Stimulated activated CD8-positive, alpha-beta memory T cell treated with anti-CD3 and anti-CD28 coated beads, Interleukin-15, amount 100 ng/mL, for 48 hours (primary cell): ENCODE measurements at regions not wholly inside any gene's neighbourhood (a gene's known extent, or its start where the extent isn't known, plus 50 kb on each side); places are given as distances from the start of the nearest gene placed in this dataset.

Experiments used
- DNase-seq, 2 donors: peaks; one replicate each; pipeline ENCODE4 v3.0.0-alpha.2; 2020; ENCODE audit warnings: low read depth in 2 of 2

DNA sequence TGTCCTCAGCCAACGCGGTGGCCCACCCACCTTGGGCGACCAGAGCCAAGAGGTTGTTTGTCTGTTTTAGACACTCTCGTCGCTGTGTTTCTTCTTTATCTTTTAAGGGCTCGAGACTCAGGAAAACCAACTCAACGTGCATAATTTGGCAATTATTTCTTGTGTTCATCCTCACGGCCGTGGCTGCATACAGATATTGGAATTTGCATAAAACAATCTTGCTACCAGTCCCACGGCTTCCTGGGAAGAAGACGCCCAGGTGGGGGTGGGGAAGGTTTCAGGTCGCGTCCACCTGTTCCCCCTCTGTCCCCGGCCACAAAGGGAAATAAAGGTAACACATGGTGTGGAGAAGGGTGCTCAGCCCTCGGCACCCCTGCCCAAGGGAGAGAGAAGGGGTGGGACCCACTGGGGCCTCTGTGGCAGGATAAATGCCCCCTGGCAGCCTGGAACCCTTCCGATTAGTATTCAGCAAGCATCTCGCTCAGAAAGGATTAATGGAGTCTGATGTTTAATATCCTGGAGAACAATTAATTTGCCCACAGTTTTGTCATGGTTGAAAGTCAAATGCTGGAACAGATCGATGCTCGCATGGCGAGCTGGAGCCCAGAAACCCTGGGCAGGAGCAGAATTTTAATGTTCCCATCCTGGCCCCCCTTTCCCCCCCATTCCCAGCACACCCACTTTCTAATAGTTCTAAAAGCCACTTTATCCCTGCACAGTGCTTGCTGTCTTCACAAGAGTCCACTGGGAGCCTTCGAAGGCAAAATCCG, 359.7 kb downstream of the MN1 start:
- no peak for DNase-seq

GRCh38 chr22:27443306-27443705, 358.2 kb downstream of the MN1 start:
- DNase-seq = no peak

DNA sequence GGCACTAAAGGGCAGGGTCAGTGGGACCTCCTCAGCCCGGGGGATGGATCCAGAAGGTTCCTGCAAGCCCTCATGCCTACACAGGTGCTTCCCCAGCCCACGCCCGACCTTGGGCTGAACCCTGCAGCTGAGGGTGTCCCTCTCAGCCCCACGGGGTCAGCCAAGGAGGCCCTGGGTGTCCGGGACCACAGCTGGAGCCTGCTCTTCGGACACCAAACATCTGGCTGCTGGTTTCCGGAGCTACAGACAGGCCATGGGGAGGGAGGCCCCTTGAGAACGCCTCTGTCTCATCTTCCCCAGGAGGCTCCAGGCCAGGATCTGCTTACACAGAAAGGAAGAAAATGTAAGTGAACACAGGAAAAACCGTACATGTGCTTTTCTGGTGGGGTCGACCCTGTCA, 355.7 kb downstream of the MN1 start:
- DNase-seq = no peak

DNA sequence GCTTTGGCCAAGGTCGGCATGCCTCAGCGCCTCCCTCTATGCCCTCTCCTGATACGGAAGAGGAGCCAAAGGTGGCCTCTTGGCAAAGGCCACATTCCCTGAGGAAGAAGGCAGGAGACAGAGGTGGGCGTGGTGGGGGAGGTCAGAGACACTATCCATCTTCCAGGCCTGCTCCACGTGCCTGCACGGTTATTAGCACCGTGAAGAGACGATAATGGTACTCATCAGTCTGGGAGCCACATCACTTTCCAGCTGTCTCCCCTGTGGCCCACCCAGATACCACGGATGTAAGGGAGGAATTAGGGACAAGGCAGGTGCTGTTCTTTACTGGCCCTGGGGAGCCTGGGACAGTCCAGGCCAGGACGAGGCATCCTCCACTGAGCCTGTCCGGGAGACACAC, 354.3 kb downstream of the MN1 start:
- DNase-seq = no peak

DNA sequence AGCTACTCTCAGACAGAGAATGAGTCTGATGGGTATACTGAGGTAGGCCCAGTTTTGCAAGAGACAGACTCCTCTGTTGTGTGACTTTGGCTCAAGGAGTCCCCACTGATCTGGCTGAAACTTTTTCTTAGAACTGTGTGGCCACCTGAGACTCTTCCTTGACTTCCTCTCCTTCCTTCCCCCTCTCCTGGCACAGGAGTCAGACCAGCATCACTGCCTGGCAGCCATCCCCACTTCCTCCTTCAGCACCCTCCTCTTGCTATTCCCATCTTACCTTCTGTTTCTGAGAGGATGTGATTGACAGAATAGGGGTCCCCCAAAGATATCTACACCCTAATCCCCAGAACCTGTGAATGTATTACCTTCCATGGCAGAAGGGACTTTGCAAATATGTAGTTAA, 351.1 kb downstream of the MN1 start:
- no peak for DNase-seq

DNA sequence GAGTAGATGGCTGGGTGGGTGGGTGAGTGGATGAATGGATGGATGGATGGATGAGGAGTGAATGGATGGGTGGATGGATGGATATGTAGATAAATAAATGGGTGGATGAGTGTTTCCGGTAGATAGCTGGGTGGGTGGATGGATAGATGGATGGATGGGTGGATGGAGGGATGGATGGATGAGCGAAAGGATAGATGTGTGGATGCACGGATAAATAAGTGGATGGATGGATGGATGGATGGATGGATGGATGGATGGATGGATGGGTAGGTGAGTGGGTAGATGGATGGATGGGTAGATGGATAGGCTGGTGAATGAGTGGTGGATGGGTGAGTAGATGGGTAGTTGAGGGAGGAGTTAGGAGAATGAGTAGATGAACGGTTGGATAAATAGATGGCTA, 349.3 kb downstream of the MN1 start:
- no peak for DNase-seq

- DNase-seq = no peak
Observed at GRCh38 chr22:27452922-27453321, 348.6 kb downstream of the MN1 start.

- no peak for DNase-seq
Observed at GRCh38 chr22:27453725-27454124, 347.8 kb downstream of the MN1 start.

DNA sequence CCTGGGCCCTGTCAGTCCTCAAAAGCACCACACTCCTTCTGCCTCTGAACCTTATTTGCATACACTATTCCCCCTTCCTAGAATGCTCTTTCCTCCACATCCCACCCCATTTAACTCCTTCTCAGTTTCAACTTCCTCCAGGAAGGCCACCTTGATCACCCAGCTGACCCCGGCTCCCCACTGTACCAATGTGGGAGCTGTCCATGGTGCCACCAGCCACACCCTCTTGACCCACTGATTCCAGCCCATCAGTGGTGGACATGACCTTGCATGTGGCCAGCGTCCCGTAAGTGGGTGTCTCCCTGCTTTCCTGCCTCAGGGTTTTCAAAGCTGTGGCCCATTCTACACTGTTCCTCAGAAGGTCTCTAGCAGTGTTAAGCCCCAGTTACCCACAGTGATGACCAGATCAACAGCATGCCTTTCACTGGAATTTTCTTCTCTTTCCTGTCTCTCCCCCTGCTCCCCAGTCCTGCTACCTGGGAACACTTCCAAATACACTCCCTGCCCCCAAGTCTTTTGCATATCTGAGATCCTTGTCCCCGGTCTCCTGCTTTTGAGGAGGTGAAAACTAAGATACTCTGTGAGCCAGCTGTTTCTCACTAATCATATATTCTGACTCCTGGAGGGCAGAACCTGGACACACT, 346.6 kb downstream of the MN1 start:
- no peak for DNase-seq

- no peak for DNase-seq
Observed at GRCh38 chr22:27455526-27455925, 346.0 kb downstream of the MN1 start.

GRCh38 chr22:27456696-27457503, 344.7 kb downstream of the MN1 start:
- no peak for DNase-seq

- no peak for DNase-seq
Observed at GRCh38 chr22:27459999-27460398, 341.6 kb downstream of the MN1 start.

DNA sequence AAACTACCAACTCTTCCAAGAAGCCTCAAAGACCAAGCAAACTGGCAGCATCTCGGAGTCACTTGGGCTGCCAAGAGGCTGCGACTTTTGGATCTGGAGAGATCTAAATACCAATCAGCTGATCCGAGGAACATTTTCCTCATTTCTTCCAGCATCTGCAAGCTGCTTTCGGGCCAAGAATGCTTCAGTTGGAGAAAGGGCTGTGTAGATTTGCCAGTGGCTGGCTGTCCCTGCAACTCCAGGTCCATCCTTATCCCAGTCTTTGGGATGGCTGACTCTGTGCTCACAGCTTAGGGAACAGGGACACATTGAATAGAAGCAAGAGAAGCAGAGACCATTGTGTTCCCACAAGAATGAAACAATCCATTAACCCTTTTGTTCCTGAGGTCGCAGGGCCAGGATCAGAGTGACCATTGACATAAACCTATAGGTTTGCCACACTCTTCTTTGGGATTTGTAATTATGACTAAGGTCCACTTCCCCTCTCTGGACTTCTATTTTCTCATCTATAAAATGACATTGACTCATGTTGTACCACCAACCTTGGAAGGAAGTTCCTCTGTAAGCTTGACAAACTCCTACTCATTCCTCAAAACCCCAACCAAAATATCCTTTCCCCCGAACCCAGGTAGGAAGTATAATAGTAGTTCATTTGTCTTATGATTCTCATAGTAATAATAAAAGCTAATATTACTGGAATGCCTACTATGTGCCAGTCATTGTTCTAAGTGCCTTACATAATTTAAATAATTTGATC, 340.8 kb downstream of the MN1 start:
- DNase-seq = no peak

DNA sequence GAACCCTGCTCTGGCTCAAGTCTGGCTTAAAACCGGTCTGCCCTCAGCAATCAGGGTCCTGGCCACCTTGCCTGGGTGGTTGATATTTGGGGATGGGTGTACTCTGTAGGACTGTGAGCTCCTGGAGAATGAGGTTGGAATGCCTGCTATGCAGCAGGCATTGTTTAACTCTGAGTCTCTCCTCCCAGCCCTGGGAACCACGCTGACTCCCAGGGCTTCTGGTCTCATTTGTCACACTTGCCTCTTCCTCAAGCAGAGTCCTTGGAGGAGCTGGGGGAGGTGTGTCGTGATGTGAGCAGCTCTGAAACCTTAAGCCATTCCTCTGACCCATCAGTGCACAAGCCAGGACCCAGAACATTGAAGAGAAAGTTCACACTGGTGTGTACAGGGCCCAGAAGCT, 340.1 kb downstream of the MN1 start:
- DNase-seq = no peak

DNA sequence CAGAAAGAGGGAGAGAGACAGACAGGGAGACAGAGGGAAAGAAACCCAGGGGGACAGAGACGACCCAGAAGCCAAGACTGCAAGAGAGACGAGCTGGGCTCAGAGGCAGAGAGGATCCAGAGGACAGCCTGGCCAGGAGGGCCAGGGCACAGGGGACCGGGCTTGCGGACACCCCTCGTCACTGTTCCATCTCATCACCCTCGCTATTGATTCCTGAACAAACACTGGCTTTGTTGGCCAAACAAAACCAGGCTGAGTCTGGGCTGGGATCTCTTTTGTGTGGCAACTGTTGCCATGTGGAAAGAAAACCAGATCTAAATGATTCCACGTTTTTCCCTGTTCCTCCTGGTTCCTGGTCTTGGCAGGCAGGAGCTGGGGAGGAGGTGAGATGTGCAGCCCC, 339.4 kb downstream of the MN1 start:
- no peak for DNase-seq

DNA sequence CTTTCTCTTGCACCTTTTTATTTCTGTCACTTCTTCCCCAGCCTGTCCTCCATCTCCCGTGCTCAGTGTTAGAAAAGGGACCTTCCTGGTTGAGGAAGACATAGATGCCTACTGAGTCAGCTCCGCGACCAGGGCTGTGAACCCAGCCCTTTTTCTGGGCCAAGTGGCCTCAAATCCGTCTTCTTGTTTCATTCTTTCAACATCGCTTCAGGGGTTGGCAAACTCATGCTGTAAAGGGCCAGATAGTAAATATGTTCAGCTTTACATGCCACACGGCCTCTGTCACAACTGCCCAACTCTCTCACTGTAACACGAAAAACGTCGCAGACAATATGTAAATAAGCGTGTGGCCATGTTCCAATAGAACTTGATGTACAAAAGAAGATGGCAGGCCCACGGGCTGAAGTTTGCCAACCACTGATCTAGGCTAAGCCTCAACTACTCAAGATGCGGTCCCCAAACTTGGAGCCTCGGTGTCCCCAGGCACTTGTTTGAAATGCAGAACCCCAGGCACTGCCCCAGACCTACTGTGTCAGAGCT, 338.4 kb downstream of the MN1 start:
- no peak for DNase-seq

DNA sequence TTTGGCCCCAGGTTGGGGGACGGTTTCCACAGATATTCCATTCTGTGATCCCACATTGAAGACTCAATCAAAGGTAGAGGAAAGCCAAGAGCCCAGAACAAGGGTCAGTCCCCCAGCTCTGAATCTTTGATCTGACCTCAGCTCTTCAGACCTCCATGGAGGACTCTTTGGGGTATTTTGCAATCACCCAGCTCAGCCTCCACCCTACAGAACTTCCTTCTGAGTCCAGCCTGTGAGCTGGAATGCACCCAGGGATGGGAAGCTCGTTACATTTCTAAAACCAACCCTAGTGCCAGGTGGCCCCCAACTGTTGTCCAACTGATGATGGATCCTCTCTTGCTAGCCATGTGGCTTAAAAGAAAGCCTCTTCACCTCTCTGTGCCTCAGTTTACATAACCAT, 335.3 kb downstream of the MN1 start:
- no peak for DNase-seq

- no peak for DNase-seq
Observed at GRCh38 chr22:27466778-27467438, 334.6 kb downstream of the MN1 start.

GRCh38 chr22:27467711-27468110, 333.8 kb downstream of the MN1 start:
- no peak for DNase-seq

DNA sequence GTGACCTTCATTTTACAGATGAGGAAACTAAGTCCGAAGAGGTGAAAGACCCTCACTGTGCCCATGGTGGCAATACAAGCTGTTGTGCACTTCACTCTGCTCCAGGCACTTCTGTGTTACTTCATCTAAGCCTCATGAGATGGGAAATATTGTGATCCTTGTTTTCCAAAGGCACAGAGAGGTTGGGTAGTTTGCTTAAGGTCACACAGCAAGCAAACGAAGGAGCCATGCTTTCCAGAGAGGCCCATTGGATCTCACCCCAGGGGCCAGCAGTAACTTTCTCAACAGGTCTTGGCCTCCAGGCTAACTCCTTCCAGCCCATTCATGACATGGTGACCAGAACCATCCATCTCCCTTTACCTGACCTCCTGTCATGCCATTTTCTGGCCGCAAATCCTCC, 332.8 kb downstream of the MN1 start:
- DNase-seq = no peak

DNA sequence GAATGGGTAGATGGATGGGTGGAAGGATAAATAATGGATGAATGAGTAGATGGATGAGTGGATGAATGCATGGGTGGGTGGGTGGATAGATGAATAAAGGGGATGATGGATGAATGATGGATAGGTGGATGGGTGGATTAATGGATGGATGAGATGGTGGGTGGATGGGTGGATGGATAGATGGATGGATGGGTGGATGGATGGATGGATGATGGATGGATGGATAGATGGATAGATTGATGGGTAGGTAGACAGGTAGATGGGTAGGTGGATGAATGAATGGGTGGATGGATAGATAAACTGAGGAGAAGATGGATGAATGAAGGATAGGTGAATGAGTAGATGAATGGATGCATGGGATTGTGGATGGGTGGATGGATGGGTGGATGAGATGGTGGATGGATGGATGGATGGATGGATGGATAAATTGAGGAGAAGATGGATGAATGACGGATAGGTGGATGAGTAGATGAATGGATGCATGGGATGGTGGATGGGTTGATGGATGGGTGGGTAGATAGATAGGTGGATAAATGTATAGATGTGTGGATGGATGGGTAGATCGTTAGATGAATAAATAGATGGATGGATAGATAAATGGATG, 331.3 kb downstream of the MN1 start:
- DNase-seq = no peak
